ENCODE measurements at regions not wholly inside any gene's neighbourhood (a gene's known extent, or its start where the extent isn't known, plus 50 kb on each side); places are given as distances from the start of the nearest gene placed in this dataset.

DNA sequence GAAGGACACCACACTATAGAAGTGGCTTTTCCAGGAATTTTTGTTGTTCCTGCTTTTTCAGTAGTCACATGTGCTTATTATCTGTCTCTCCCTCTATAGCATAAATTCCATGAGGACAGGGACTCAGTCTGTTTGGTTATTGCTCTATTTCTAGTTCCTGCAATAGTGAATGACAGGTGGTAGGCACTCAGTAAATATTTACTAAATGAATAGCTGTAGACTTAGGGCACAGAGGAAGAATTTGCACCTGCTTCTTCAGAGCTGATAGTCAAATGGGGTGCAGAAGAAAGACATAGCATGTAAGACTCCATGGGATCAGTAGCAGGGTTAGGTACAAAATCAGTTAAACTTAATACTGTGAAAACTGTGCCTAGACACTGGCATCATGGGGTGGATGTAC is 580.2 kb downstream of the CCDC171 start:
- Histone ChIP-seq H3K4me2 (ENCODE audit: control insufficient read depth, extremely low read depth, insufficient read depth, low read depth, low read length) (no peak overlapping the region), H4K20me1 (ENCODE audit: control insufficient read depth, extremely low read depth, insufficient read depth, low read length) (no peaks in the 10 kb centered on the region), H3K4me1 (ENCODE audit: control insufficient read depth, extremely low read depth, insufficient read depth, low read length) (peaks cover 12% of the 10 kb centered on the region), H3K9me3 (ENCODE audit: control insufficient read depth, low read depth, low read length) (no peaks in the 10 kb centered on the region), H3K9ac (ENCODE audit: control insufficient read depth, extremely low read depth, insufficient read depth, low read length) (no peak overlapping the region), H3K27me3 (ENCODE audit: control insufficient read depth, extremely low read depth, insufficient read depth, low read length) (no peaks in the 10 kb centered on the region), H3K79me2 (ENCODE audit: control insufficient read depth, insufficient read depth, low read length) (no peaks in the 10 kb centered on the region), H3K4me3 (ENCODE audit: control insufficient read depth in 2 of 3, extremely low read depth in 1 of 3, insufficient read depth in 2 of 3, low read depth in 1 of 3, low read length in 3 of 3) (no peak overlapping the region), H3K36me3 (ENCODE audit: control insufficient read depth in 2 of 2, extremely low read depth in 1 of 2, insufficient read depth in 2 of 2, low read length in 2 of 2) (no peaks in the 10 kb centered on the region), H2AFZ (ENCODE audit: control insufficient read depth, low read length) (no peak overlapping the region), H3K27ac (ENCODE audit: control insufficient read depth, insufficient read depth, low read length) (no peak overlapping the region), H3K9me1 (ENCODE audit: control insufficient read depth, extremely low read depth, insufficient read depth, low read length) (no peaks in the 10 kb centered on the region)
- dilution Hi-C loops (cut with MboI; ENCODE audit: extremely low pct_ligation_motif_present, low sequenced_read_pairs), result no loop called here
- TF ChIP-seq EZH2 (IDR thresholded peaks at IDR 0.05; ENCODE audit: low read length), result no peak
- TF ChIP-seq, protein P1, sequence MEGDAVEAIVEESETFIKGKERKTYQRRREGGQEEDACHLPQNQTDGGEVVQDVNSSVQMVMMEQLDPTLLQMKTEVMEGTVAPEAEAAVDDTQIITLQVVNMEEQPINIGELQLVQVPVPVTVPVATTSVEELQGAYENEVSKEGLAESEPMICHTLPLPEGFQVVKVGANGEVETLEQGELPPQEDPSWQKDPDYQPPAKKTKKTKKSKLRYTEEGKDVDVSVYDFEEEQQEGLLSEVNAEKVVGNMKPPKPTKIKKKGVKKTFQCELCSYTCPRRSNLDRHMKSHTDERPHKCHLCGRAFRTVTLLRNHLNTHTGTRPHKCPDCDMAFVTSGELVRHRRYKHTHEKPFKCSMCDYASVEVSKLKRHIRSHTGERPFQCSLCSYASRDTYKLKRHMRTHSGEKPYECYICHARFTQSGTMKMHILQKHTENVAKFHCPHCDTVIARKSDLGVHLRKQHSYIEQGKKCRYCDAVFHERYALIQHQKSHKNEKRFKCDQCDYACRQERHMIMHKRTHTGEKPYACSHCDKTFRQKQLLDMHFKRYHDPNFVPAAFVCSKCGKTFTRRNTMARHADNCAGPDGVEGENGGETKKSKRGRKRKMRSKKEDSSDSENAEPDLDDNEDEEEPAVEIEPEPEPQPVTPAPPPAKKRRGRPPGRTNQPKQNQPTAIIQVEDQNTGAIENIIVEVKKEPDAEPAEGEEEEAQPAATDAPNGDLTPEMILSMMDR (optimal IDR thresholded peaks at IDR 0.05 in 1 of 3, IDR thresholded peaks at IDR 0.05 in 1 of 3, conservative IDR thresholded peaks at IDR 0.05 in 1 of 3; ENCODE audit: extremely low read depth in 1 of 3, insufficient read depth in 2 of 3, low read length in 3 of 3), result no peak
- DNase-seq (ENCODE audit: low read depth, low spot score) (no peak), FAIRE-seq (no peak)

DNA sequence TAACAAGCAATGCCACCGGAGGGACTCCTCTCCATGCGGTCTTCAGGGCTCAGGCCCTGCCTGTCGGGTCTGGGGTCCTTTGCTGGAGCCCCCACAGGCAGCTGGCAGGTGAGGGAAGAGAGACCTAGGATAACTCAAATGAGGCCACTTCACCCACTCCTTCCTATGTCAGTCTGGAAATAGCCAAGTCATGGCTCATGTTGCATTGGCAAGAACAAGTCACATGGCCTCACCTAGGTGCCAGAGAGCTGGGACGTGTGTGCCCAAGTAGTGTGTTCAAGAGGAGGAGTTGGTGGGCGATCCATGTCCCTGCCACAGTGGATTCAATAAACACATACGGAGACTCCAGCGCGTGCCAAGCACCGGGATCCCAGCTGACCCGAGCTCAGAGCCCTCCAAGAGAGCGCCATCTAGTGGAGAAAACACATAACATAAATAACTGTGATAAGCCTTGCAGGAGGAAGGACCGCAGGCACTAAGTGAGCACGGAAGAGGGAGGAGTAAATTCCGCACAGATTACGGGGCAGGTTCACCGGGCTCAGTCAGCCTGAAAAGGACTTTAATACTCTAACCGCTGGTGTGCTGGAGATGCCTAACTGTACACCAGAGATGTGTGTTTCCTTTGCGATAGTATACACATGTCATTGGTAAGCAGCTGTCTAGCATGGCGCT is 580.8 kb downstream of the CCDC171 start:
- FAIRE-seq (peak; percentile 96), DNase-seq (ENCODE audit: low read depth, low spot score) (peak; percentile 49)
- Histone ChIP-seq H3K9ac (ENCODE audit: control insufficient read depth, extremely low read depth, insufficient read depth, low read length) (peak overlapping the region; percentile 4), H3K36me3 (ENCODE audit: control insufficient read depth in 2 of 2, extremely low read depth in 1 of 2, insufficient read depth in 2 of 2, low read length in 2 of 2) (no peaks in the 10 kb centered on the region), H3K9me1 (ENCODE audit: control insufficient read depth, extremely low read depth, insufficient read depth, low read length) (no peaks in the 10 kb centered on the region), H3K4me3 (ENCODE audit: control insufficient read depth in 2 of 3, extremely low read depth in 1 of 3, insufficient read depth in 2 of 3, low read depth in 1 of 3, low read length in 3 of 3) (peak overlapping the region in 1 of 3 experiments; percentile 2), H4K20me1 (ENCODE audit: control insufficient read depth, extremely low read depth, insufficient read depth, low read length) (no peaks in the 10 kb centered on the region), H3K79me2 (ENCODE audit: control insufficient read depth, insufficient read depth, low read length) (no peaks in the 10 kb centered on the region), H3K27me3 (ENCODE audit: control insufficient read depth, extremely low read depth, insufficient read depth, low read length) (no peaks in the 10 kb centered on the region), H3K4me1 (ENCODE audit: control insufficient read depth, extremely low read depth, insufficient read depth, low read length) (peaks cover 12% of the 10 kb centered on the region), H3K27ac (ENCODE audit: control insufficient read depth, insufficient read depth, low read length) (peak overlapping the region; percentile 77), H3K4me2 (ENCODE audit: control insufficient read depth, extremely low read depth, insufficient read depth, low read depth, low read length) (peak overlapping the region; percentile 39), H3K9me3 (ENCODE audit: control insufficient read depth, low read depth, low read length) (no peaks in the 10 kb centered on the region), H2AFZ (ENCODE audit: control insufficient read depth, low read length) (peak overlapping the region; percentile 76)
- TF ChIP-seq, protein P1 (optimal IDR thresholded peaks at IDR 0.05 in 1 of 3, IDR thresholded peaks at IDR 0.05 in 1 of 3, conservative IDR thresholded peaks at IDR 0.05 in 1 of 3; ENCODE audit: extremely low read depth in 1 of 3, insufficient read depth in 2 of 3, low read length in 3 of 3), result peak; percentile 63 to 85 (median 80)
- no peak for TF ChIP-seq EZH2 (IDR thresholded peaks at IDR 0.05; ENCODE audit: low read length)
- dilution Hi-C loops (cut with MboI; ENCODE audit: extremely low pct_ligation_motif_present, low sequenced_read_pairs), result no loop called here
